GM12878 (cell line): ENCODE measurements at regions not wholly inside any gene's neighbourhood (a gene's known extent, or its start where the extent isn't known, plus 50 kb on each side); places are given as distances from the start of the nearest gene placed in this dataset.
A peak's percentile ranks its signal among the peaks of the same experiment; 100 is the strongest.

Experiments used
- ATAC-seq: fragments of 200-7000 bp; cut with Tn5 transposase; 3 replicates; pipeline ENCODE4 v1.9.1; 2020; ENCODE audit warnings: mild to moderate bottlenecking, moderate library complexity
- BruUV-seq: library from RNA; stranded (reverse); fragments of 400-500 nt; replicated peaks from 2 replicates; lab custom pipeline; 2021; lab: Mats Ljungman, UMichigan
- CTCF ChIA-PET: fragments of 300-600 bp; sonication (Branson Sonifier 250); formaldehyde crosslinking; extraction: SDS; loops from one replicate; lab custom pipeline; 2021; ENCODE audit warnings: inconsistent platforms; lab: Yijun Ruan, JAX
- POLR2A ChIA-PET: fragments of 350-600 bp; formaldehyde crosslinking; extraction: SDS; loops from one replicate; lab custom pipeline; 2021; ENCODE audit warnings: inconsistent platforms; lab: Charles Lee
- RAD21 ChIA-PET: fragments of 300-600 bp; sonication (Branson Sonifier 250); formaldehyde crosslinking; loops from one replicate; lab custom pipeline; 2023; ENCODE audit warnings: antibody characterized with exemption; ENCODE audit not compliant: unreplicated experiment; lab: Charles Lee
- SMC1A ChIA-PET: fragments of 300-600 bp; sonication (Branson Sonifier 250); formaldehyde crosslinking; loops from one replicate; lab custom pipeline; 2023; ENCODE audit not compliant: unreplicated experiment, uncharacterized antibody; lab: Charles Lee
- DNase-seq: peaks from one replicate; pipeline ENCODE4 v3.0.0-alpha.2; 2011; ENCODE audit warnings: low read depth, low spot score
- FAIRE-seq: peaks from 3 replicates; lab custom pipeline; 2011; peaks lifted over from hg19 to GRCh38; lab: Jason Lieb, UNC
- H2AFZ ChIP-seq: 2 replicates; pipeline ENCODE4 v1.6.0; 2011; ENCODE audit warnings: low read depth, low read length, control low read depth; ENCODE audit not compliant: control insufficient read depth
- H3K27ac ChIP-seq: 2 replicates; pipeline ENCODE4 v1.5.1; 2011; ENCODE audit warnings: control low read depth; ENCODE audit not compliant: control insufficient read depth, insufficient read depth
- H3K27me3 ChIP-seq, 2 experiments: replicated peaks in 1 of 2; 2 replicates each; pipeline versions ENCODE4 v1.6.0 to v1.6.1; 2011; ENCODE audit warnings: low read length in 1 of 2; ENCODE audit not compliant: control insufficient read depth in 2 of 2, insufficient read depth in 2 of 2
- H3K36me3 ChIP-seq, 2 experiments: 2 replicates each; pipeline ENCODE4 v1.5.1; 2011; ENCODE audit warnings: low read length in 1 of 2; ENCODE audit not compliant: control insufficient read depth in 2 of 2, insufficient read depth in 2 of 2
- H3K4me1 ChIP-seq: 2 replicates; pipeline ENCODE4 v1.6.1; 2011; ENCODE audit warnings: mild to moderate bottlenecking, low read length, moderate library complexity, mixed read lengths; ENCODE audit not compliant: control insufficient read depth, insufficient read depth
- H3K4me2 ChIP-seq: 2 replicates; pipeline ENCODE4 v1.6.0; 2011; ENCODE audit warnings: control low read depth; ENCODE audit not compliant: control insufficient read depth, insufficient read depth
- H3K4me3 ChIP-seq: fragments of 200-600 bp; sonication (generic); 2 replicates; pipeline ENCODE4 v1.5.1; 2016
- H3K79me2 ChIP-seq: 2 replicates; pipeline ENCODE4 v1.6.0; 2011; ENCODE audit warnings: low read length; ENCODE audit not compliant: control insufficient read depth, insufficient read depth
- H3K9ac ChIP-seq: 2 replicates; pipeline ENCODE4 v1.8.0; 2011; ENCODE audit warnings: low read length, control low read depth, mixed read lengths; ENCODE audit not compliant: control insufficient read depth, insufficient read depth
- H3K9me3 ChIP-seq: replicated peaks from 3 replicates; pipeline ENCODE4 v1.5.1; 2011; ENCODE audit warnings: mild to moderate bottlenecking, low read length; ENCODE audit not compliant: control insufficient read depth, insufficient read depth
- H4K20me1 ChIP-seq: 2 replicates; pipeline ENCODE4 v1.6.0; 2011; ENCODE audit not compliant: control insufficient read depth, insufficient read depth
- BMI1 ChIP-seq: fragments of 450-650 bp; IDR thresholded peaks from 2 replicates; pipeline ENCODE4 v1.6.1; 2016; ENCODE audit warnings: mild to moderate bottlenecking, moderate library complexity, borderline replicate concordance
- CHD1 ChIP-seq: IDR thresholded peaks from 2 replicates; pipeline ENCODE4 v1.6.1; 2012; ENCODE audit warnings: low read depth, low read length, improper control_type of control experiment
- NBN ChIP-seq: fragments of 450-650 bp; IDR thresholded peaks from 2 replicates; pipeline ENCODE4 v1.6.1; 2016
- NFIC ChIP-seq: IDR thresholded peaks from 2 replicates; pipeline ENCODE4 v1.6.1; 2012; ENCODE audit warnings: low read depth, mild to moderate bottlenecking, inconsistent platforms, low read length, moderate library complexity
- RCOR1 ChIP-seq: conservative IDR thresholded peaks from 2 replicates; pipeline ENCODE4 v1.6.1; 2012; ENCODE audit warnings: low read depth, low read length, improper control_type of control experiment
- SMAD5 ChIP-seq: IDR thresholded peaks from 2 replicates; pipeline ENCODE4 v1.6.1; 2016; ENCODE audit warnings: antibody characterized with exemption, low read depth
- SUPT20H ChIP-seq: IDR thresholded peaks from 2 replicates; pipeline ENCODE4 v1.6.1; 2011; ENCODE audit warnings: low read depth, mild to moderate bottlenecking, low read length, moderate library complexity, borderline replicate concordance; ENCODE audit not compliant: control insufficient read depth
- ZBTB40 ChIP-seq: fragments of 450-650 bp; IDR thresholded peaks from 2 replicates; pipeline ENCODE4 v1.6.1; 2016; ENCODE audit warnings: mild to moderate bottlenecking, moderate library complexity, borderline replicate concordance
- ZNF24 ChIP-seq: fragments of 450-650 bp; IDR thresholded peaks from 2 replicates; pipeline ENCODE4 v1.6.1; 2017; ENCODE audit warnings: antibody characterized with exemption, mild to moderate bottlenecking
- ZNF274 ChIP-seq: IDR thresholded peaks from one replicate; pipeline ENCODE4 v1.8.0; 2011; ENCODE audit not compliant: insufficient read length, insufficient read depth
- WGBS: methylation state at CpG from one replicate; pipeline ENCODE4 v1.1.6; 2016; ENCODE audit warnings: low lambda C conversion rate; ENCODE audit not compliant: insufficient replicate concordance, insufficient coverage; ENCODE audit errors: missing lambda C conversion rate; 5-methylcytosine and 5-hydroxymethylcytosine counted together
- in situ Hi-C: fragments of 300-500 bp; cut with MboI; formaldehyde crosslinking; loops from 9 replicates; pipeline ENCODE4 v1.14.3; 2018; ENCODE audit warnings: mixed read lengths
- intact Hi-C: fragments of 100-400 bp; cut with micrococcal nuclease; formaldehyde crosslinking; loops from one replicate; pipeline ENCODE4 v1.14.2; 2022; ENCODE audit not compliant: unreplicated experiment

GRCh38 chr2:9771481-9772017 is 71.7 kb upstream of the TAF1B start:
- FAIRE-seq (no peak), DNase-seq (no peak), ATAC-seq (no peak)
- CTCF ChIA-PET: interaction anchor here (0.6 to 5.2 kb wide), 12 partner anchors 11 to 1614 kb away, joined by 3 to 71 read pairs (median 3); partner anchors contain the start of gene TAF1B
- intact Hi-C loops (no loop called here), in situ Hi-C loops (no loop called here)
- no peaks in the 10 kb centered on the region for H4K20me1 ChIP-seq
- RAD21 ChIA-PET: interaction anchor here (1.8 to 3.8 kb wide), 2 partner anchors 29 to 213 kb away, joined by 5 to 43 read pairs; no protein-coding TSS in a partner anchor
- H3K27ac ChIP-seq: no peak overlapping the region
- SMC1A ChIA-PET: interaction anchor here (0.5 to 1.2 kb wide), 3 partner anchors 44 to 277 kb away, joined by 3 to 4 read pairs (median 3); no protein-coding TSS in a partner anchor
- POLR2A ChIA-PET: no interaction called here
- no peaks in the 10 kb centered on the region; a peak in 2 of 4 replicates for H3K27me3 ChIP-seq
- WGBS: 69% methylated on average over 8 of the region's 8 CpGs
- no peaks in the 10 kb centered on the region for H3K79me2 ChIP-seq
- H3K36me3 ChIP-seq: no peaks in the 10 kb centered on the region
- no peak overlapping the region for H2AFZ ChIP-seq
- H3K4me2 ChIP-seq: no peak overlapping the region
- peaks cover 6% of the 10 kb centered on the region; the same call in 1 of the 2 replicates for H3K4me1 ChIP-seq
- no peak overlapping the region for H3K9ac ChIP-seq
- TF ChIP-seq ZNF24 (peak; percentile 87), BMI1 (peak; percentile 32; the same call in 1 of the 2 replicates), SMAD5 (no peak)
- no peak overlapping the region for H3K4me3 ChIP-seq
- BruUV-seq: no TSS peak
- no peaks in the 10 kb centered on the region for H3K9me3 ChIP-seq

GRCh38 chr2:9772035-9772998 is 71.0 kb upstream of the TAF1B start:
- H3K9ac ChIP-seq: no peak overlapping the region
- H3K4me1 ChIP-seq: peaks cover 6% of the 10 kb centered on the region; the same call in 1 of the 2 replicates
- no peak overlapping the region for H2AFZ ChIP-seq
- DNase-seq (no peak), ATAC-seq (no peak), FAIRE-seq (no peak)
- ChIA-PET CTCF (interaction anchor here (0.6 to 5.2 kb wide), 8 partner anchors 11 to 305 kb away, joined by 3 to 71 read pairs (median 8); no protein-coding TSS in a partner anchor), RAD21 (interaction anchor here (1.8 to 3.8 kb wide), 2 partner anchors 28 to 212 kb away, joined by 5 to 43 read pairs; no protein-coding TSS in a partner anchor), POLR2A (no interaction called here), SMC1A (interaction anchor here (0.5 to 1.2 kb wide), 3 partner anchors 28 to 276 kb away, joined by 3 to 4 read pairs (median 3); no protein-coding TSS in a partner anchor)
- in situ Hi-C loops (no loop called here), intact Hi-C loops (no loop called here)
- H3K9me3 ChIP-seq: no peaks in the 10 kb centered on the region
- H3K27me3 ChIP-seq: no peaks in the 10 kb centered on the region; a peak in 2 of 4 replicates
- H3K27ac ChIP-seq: no peak overlapping the region
- BruUV-seq: no TSS peak
- no peaks in the 10 kb centered on the region for H3K36me3 ChIP-seq
- H3K4me3 ChIP-seq: no peak overlapping the region
- WGBS: 53% methylated on average over 22 of the region's 22 CpGs
- H3K4me2 ChIP-seq: no peak overlapping the region
- H3K79me2 ChIP-seq: no peaks in the 10 kb centered on the region
- H4K20me1 ChIP-seq: no peaks in the 10 kb centered on the region
- TF ChIP-seq NFIC (no peak), SUPT20H (no peak), BMI1 (no peak), CHD1 (no peak), RCOR1 (no peak), ZBTB40 (no peak), ZNF274 (no peak), NBN (no peak)
